Gastrocnemius medialis (tissue), 4 donors: ENCODE measurements at regions not wholly inside any gene's neighbourhood (a gene's known extent, or its start where the extent isn't known, plus 50 kb on each side); places are given as distances from the start of the nearest gene placed in this dataset.

Source experiments
- ATAC-seq, 2 donors: fragments of 150-250 bp; one replicate each; pipeline ENCODE4 v1.9.1; 2016
- DNase-seq, 2 donors: peaks; one replicate each; pipeline ENCODE4 v3.0.0-alpha.2; 2019
- H3K27ac ChIP-seq, 4 donors: fragments of 200-600 bp; sonication (generic); 1 replicate in 1 of 4; 2 replicates in 3 of 4; pipeline ENCODE4 v1.5.1; 2016 to 2018; ENCODE audit warnings: mild to moderate bottlenecking in 2 of 4, moderate library complexity in 1 of 4
- H3K27me3 ChIP-seq, 3 donors: fragments of 200-600 bp; sonication (generic) in 2 of 3; 1 replicate in 1 of 3; 2 replicates in 2 of 3; pipeline versions ENCODE4 v1.5.1 to v1.6.0; 2016 to 2019; ENCODE audit warnings: mild to moderate bottlenecking in 1 of 3, moderate library complexity in 1 of 3
- H3K36me3 ChIP-seq, 2 donors: fragments of 200-600 bp; sonication (generic) in 1 of 2; one replicate each; pipeline ENCODE4 v1.5.1; 2017 to 2018
- H3K4me1 ChIP-seq, 2 donors: fragments of 200-600 bp; sonication (generic) in 1 of 2; one replicate each; pipeline ENCODE4 v1.5.1; 2016 to 2017; ENCODE audit warnings: mild to moderate bottlenecking in 2 of 2
- H3K4me3 ChIP-seq, 4 donors: fragments of 200-600 bp; sonication (generic) in 3 of 4; 1 replicate in 1 of 4; 2 replicates in 3 of 4; pipeline ENCODE4 v1.5.1; 2016 to 2019; ENCODE audit warnings: mild to moderate bottlenecking in 2 of 4
- H3K9me3 ChIP-seq, 3 donors: fragments of 200-600 bp; sonication (generic) in 2 of 3; 1 replicate in 1 of 3; 2 replicates in 2 of 3; pipeline ENCODE4 v1.5.1; 2016 to 2019
- CTCF ChIP-seq, 5 experiments: fragments of 450-650 bp in 3 of 5; fragments of 200-600 bp in 2 of 5; sonication (generic) in 2 of 5; IDR thresholded peaks in 4 of 5; conservative IDR thresholded peaks in 1 of 5; 1 replicate in 4 of 5; 2 replicates in 1 of 5; pipeline ENCODE4 v1.5.1; 2016 to 2019; ENCODE audit warnings: antibody characterized with exemption in 5 of 5, mild to moderate bottlenecking in 3 of 5, moderate library complexity in 3 of 5
- POLR2A ChIP-seq, 2 donors: fragments of 450-650 bp; IDR thresholded peaks; one replicate each; pipeline ENCODE4 v1.6.1; 2017; ENCODE audit warnings: antibody characterized with exemption in 2 of 2, mild to moderate bottlenecking in 2 of 2, moderate library complexity in 2 of 2
- in situ Hi-C, 4 donors: fragments of 200-750 bp; cut with MboI; loops; one replicate each; pipeline versions ENCODE4 v1.15.0 to v1.8.0; 2017; ENCODE audit warnings: low sequenced_read_pairs in 4 of 4
- intact Hi-C: fragments of 100-400 bp; cut with DNase I; formaldehyde crosslinking; loops from one replicate; pipeline ENCODE4 v1.15.1; 2023; ENCODE audit warnings: low total_unique reads

DNA sequence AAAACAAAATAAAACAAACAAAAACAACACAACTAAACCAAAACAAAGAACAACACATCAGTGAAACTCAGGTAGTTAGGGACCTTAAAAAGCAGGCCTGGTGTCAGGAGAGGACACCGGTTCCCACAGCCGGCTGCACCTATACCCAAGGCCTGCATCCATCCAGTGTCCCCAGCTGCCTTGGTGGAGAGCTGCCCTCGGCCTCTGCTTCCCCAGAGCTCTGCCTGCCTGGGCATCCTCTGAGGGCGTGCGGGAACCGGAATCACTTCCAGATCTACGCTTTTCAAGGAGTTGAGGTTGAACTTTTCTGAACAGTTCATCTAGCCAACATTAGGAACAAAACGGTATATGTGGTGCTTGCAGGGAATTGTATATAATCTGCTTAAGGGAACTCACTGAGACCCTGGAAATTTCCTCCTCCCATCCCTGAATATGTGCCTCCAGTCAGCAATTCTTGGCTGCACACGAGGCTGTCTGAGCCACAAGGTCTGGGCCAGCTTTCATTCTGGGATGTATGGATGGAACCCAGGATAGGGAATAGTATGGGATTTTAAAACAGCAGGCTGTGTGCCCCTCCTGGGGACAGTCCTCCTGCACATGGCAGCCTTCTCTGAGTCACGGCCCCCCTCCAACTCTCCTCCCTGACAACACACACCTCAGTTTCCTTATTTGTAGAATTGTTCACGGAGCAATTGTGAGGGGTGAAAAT is 319.0 kb upstream of the RTL1 start:
- Histone ChIP-seq H3K4me1 (no peaks in the 10 kb centered on the region), H3K27ac (no peak overlapping the region), H3K27me3 (no peaks in the 10 kb centered on the region), H3K4me3 (no peak overlapping the region), H3K9me3 (no peaks in the 10 kb centered on the region), H3K36me3 (no peaks in the 10 kb centered on the region)
- in situ Hi-C loops (no loop called here), intact Hi-C loops (no loop called here)
- ATAC-seq (no peak), DNase-seq (no peak)
- TF ChIP-seq CTCF (IDR thresholded peaks at IDR 0.05 in 4 of 5, conservative IDR thresholded peaks at IDR 0.05 in 1 of 5) (no peak), POLR2A (IDR thresholded peaks at IDR 0.05) (no peak)

DNA sequence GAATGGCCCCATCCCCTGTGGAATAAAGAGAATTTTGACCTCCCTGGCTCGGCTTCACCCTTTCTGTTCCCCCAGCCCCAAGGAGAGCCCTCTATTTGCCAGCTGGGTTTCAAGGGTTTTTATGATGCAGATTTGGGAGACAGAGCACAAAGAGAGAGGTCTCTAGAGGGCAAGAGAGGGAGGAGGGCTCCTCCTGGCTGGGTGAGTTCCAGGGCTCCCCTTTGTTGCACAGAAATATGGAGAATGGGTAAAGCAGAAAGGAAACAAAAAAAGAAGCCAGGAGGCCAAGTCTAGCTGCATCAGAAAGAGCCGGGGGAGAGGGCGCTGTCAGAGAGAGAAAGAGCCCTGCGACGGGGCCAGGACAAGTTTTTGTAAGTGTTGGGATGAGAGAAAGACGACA is 319.6 kb upstream of the RTL1 start:
- intact Hi-C loops, result no loop called here
- in situ Hi-C loops, result no loop called here
- TF ChIP-seq CTCF (IDR thresholded peaks at IDR 0.05 in 4 of 5, conservative IDR thresholded peaks at IDR 0.05 in 1 of 5) (no peak), POLR2A (IDR thresholded peaks at IDR 0.05) (no peak)
- H3K27me3 ChIP-seq, result no peaks in the 10 kb centered on the region
- no peaks in the 10 kb centered on the region for H3K4me1 ChIP-seq
- no peak for DNase-seq
- no peak overlapping the region for H3K27ac ChIP-seq
- no peak for ATAC-seq
- H3K4me3 ChIP-seq, result no peak overlapping the region
- H3K9me3 ChIP-seq, result no peaks in the 10 kb centered on the region
- no peaks in the 10 kb centered on the region for H3K36me3 ChIP-seq

GRCh38 chr14:101223561-101224162 is 320.1 kb upstream of the RTL1 start:
- in situ Hi-C loops, result no loop called here
- ATAC-seq, result no peak
- no peak for TF ChIP-seq CTCF (IDR thresholded peaks at IDR 0.05 in 4 of 5, conservative IDR thresholded peaks at IDR 0.05 in 1 of 5)
- TF ChIP-seq POLR2A (IDR thresholded peaks at IDR 0.05), result no peak

GRCh38 chr14:101224356-101225156 is 321.0 kb upstream of the RTL1 start:
- Histone ChIP-seq H3K36me3 (no peaks in the 10 kb centered on the region), H3K4me3 (no peak overlapping the region), H3K27me3 (no peaks in the 10 kb centered on the region), H3K9me3 (no peaks in the 10 kb centered on the region), H3K4me1 (no peaks in the 10 kb centered on the region), H3K27ac (no peak overlapping the region)
- DNase-seq (no peak), ATAC-seq (no peak)
- TF ChIP-seq CTCF (IDR thresholded peaks at IDR 0.05 in 4 of 5, conservative IDR thresholded peaks at IDR 0.05 in 1 of 5), result no peak
- no peak for TF ChIP-seq POLR2A (IDR thresholded peaks at IDR 0.05)
- intact Hi-C loops (no loop called here), in situ Hi-C loops (no loop called here)

More at GRCh38 chr14:101223561-101224162, 320.1 kb upstream of the RTL1 start:
- Histone ChIP-seq H3K4me1 (no peaks in the 10 kb centered on the region), H3K4me3 (no peak overlapping the region), H3K9me3 (no peaks in the 10 kb centered on the region), H3K36me3 (no peaks in the 10 kb centered on the region), H3K27me3 (no peaks in the 10 kb centered on the region), H3K27ac (no peak overlapping the region)
- no peak for DNase-seq
- intact Hi-C loops, result no loop called here
